ENCODE measurements at regions not wholly inside any gene's neighbourhood (a gene's known extent, or its start where the extent isn't known, plus 50 kb on each side); places are given as distances from the start of the nearest gene placed in this dataset.
A peak's percentile ranks its signal among the peaks of the same experiment; 100 is the strongest.

DNA sequence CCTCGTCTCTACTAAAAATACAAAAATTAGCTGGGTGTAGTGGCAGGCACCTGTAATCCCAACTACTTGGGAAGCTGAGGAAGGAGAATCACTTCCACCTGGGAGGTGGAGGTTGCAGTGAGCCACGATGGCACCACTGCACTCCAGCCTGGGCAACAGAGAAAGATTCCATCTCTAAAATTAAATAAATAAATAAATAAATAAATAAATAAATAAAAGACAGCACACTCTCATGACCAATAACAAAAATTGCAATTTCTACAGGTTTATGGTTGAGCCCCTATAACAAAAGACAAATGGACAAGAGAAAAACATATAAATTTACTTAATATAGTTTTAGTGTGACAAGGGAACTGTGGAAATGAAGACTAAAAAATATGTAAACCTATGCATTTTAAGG, 384.1 kb downstream of the CDH19 start:
- Histone ChIP-seq H3K27me3 (ENCODE audit: insufficient read depth, low read length) (no peaks in the 10 kb centered on the region), H3K9me3 (ENCODE audit: low read depth, low read length) (peaks cover 5% of the 10 kb centered on the region), H3K4me1 (ENCODE audit: insufficient read depth, low read length) (no peaks in the 10 kb centered on the region), H3K4me3 (ENCODE audit: low read length) (no peak overlapping the region)

DNA sequence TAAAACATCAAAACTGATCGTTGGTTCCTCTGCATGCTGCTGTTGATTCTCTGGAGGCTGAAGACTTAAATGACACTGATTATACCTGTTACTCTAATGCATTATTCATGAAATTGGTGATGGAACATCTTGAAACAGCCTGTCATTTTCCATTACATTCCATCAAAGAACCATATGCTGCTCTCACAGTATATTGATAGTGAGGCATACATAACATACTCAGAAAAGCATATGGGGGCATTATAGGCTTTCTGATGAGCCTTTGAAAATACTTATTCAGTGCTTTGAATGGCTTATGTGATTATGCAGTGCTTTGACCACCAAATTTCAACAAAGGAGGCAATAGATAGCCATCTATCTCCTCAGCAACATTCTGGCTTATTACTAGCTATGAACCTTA, 392.1 kb downstream of the CDH19 start:
- Histone ChIP-seq H3K4me3 (ENCODE audit: low read length) (no peak overlapping the region), H3K9me3 (ENCODE audit: low read depth, low read length) (no peaks in the 10 kb centered on the region), H3K27me3 (ENCODE audit: insufficient read depth, low read length) (no peaks in the 10 kb centered on the region), H3K4me1 (ENCODE audit: insufficient read depth, low read length) (no peaks in the 10 kb centered on the region)

DNA sequence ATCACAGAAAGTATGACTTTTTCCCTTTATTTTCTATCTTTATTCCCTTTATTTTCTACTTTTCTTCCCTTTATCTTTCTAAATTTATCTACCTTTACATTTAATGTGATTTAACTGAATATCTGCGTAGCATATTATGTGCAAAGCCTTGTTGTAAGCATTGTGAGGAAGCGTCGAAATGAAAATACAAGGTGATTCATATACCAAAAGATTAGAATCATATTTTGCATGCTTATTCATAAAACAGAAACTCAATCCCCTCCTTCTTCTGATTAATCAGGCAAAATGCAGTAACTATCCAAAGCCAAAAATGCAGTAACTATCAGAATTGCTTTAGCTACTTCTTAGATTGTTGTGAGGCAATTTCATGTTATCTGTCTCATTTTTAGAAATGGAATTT, 393.0 kb downstream of the CDH19 start:
- no peaks in the 10 kb centered on the region for H3K27me3 ChIP-seq (ENCODE audit: insufficient read depth, low read length)
- no peaks in the 10 kb centered on the region for H3K4me1 ChIP-seq (ENCODE audit: insufficient read depth, low read length)
- H3K4me3 ChIP-seq (ENCODE audit: low read length): no peak overlapping the region
- H3K9me3 ChIP-seq (ENCODE audit: low read depth, low read length): no peaks in the 10 kb centered on the region

DNA sequence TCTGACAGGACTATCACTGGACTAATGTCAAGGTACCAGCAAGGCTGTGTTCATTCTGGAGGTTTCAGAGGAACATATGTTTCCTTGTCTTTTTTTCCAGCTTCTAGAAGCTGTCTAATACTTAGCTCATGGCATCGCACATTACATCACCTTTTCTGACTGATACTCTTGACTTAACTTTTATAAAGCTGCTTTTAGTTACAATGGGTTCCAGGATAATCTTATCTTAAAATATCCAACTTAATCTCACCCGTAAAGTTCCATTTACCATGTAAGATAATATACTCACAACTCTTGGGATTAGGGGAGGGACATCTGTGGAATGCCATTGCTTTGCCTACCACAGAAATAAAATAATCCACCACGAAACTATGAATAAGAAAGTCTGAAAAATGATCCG, 394.2 kb downstream of the CDH19 start:
- no peaks in the 10 kb centered on the region for H3K4me1 ChIP-seq (ENCODE audit: insufficient read depth, low read length)
- H3K9me3 ChIP-seq (ENCODE audit: low read depth, low read length): no peaks in the 10 kb centered on the region
- H3K4me3 ChIP-seq (ENCODE audit: low read length): no peak overlapping the region
- H3K27me3 ChIP-seq (ENCODE audit: insufficient read depth, low read length): no peaks in the 10 kb centered on the region

DNA sequence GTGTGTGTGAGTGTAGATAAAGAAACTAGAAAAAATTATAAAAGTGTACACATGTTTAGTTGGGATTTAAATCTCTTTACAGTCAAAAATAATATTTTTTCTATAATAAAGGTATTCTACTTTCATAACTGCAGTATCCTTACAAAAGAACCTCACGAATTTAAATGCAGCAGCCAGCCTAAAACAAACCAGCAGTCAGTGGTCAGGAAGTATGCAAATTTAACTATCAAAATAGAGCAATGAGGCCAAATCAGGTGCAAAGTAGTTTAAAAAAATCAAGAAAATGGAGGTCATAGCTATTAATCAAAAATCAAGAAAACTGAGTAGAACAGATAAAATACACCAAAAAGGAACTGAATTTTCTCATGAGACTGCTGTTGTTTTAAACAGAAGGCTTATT, 407.1 kb downstream of the CDH19 start:
- Histone ChIP-seq H3K4me3 (ENCODE audit: low read length) (no peak overlapping the region), H3K27me3 (ENCODE audit: insufficient read depth, low read length) (no peaks in the 10 kb centered on the region), H3K9me3 (ENCODE audit: low read depth, low read length) (no peaks in the 10 kb centered on the region), H3K4me1 (ENCODE audit: insufficient read depth, low read length) (no peaks in the 10 kb centered on the region)

DNA sequence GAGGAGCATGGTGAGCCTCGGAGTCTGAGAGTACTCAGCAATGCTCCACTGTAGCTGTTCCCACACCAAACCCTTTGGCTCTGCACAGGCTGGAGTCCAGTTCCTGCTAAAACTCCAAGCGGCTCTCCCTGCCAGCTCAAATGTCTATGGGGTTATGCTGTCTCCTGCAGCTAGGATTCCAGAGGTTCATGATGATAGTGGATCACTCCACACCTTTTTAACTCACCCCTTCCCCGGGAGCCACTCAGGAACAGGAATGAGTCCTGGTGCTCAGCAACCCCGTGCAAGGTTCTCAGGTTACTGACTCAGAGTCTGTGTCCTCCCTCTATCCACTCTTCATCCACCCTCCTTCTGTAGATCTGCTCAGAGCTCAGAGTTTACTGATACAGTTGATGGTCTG, 410.0 kb downstream of the CDH19 start:
- Histone ChIP-seq H3K27me3 (ENCODE audit: insufficient read depth, low read length) (no peaks in the 10 kb centered on the region), H3K4me1 (ENCODE audit: insufficient read depth, low read length) (no peaks in the 10 kb centered on the region), H3K9me3 (ENCODE audit: low read depth, low read length) (no peaks in the 10 kb centered on the region), H3K4me3 (ENCODE audit: low read length) (no peak overlapping the region)

DNA sequence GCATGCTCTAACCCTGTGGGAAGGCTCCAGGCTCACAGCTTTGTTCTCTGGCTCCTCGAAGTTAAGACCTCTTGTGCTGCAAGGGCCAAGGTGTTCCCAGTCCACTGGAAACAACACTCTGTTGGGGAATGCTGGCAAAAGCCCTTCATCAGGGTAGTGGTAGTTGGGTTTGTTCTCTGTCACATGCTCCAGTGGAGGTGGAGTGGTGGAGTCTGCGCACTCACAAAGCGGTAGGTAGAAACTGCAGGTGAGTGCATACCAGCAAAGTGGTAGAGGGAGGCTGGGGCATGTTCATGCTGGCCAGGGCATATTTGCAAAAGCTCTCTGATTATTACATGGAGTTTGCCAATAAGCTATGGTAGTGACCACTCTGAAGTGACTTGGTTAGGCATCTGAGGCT, 410.5 kb downstream of the CDH19 start:
- Histone ChIP-seq H3K27me3 (ENCODE audit: insufficient read depth, low read length) (no peaks in the 10 kb centered on the region), H3K9me3 (ENCODE audit: low read depth, low read length) (no peaks in the 10 kb centered on the region), H3K4me3 (ENCODE audit: low read length) (no peak overlapping the region), H3K4me1 (ENCODE audit: insufficient read depth, low read length) (no peaks in the 10 kb centered on the region)

DNA sequence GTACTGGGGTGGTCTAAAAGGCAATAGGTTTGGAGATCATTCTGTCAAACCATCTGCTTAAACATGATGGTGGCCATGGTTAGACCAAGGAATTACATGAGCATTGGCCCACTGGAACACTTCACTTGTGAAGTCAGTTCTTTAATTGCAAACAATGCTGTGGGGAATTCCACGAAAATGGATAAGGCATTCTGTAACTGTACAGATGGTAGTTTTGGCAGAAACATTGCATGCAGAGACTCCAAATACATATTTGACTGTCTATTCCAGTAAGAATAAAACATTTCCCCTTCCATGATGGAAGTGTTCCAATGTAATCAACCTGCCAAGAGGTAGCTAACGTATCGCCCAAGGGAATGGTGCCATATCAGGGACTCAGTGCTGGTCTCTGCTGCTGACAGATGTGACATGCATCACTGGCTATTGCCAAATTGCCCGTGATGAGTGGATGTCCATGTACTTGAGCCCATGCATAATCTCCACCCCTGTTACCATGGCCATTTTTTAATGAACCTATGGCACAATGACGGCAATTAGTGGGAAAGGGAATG, 417.9 kb downstream of the CDH7 start:
- H3K9me3 ChIP-seq (ENCODE audit: low read depth, low read length): no peaks in the 10 kb centered on the region
- no peak overlapping the region for H3K4me3 ChIP-seq (ENCODE audit: low read length)
- H3K4me1 ChIP-seq (ENCODE audit: insufficient read depth, low read length): no peaks in the 10 kb centered on the region
- no peaks in the 10 kb centered on the region for H3K27me3 ChIP-seq (ENCODE audit: insufficient read depth, low read length)

DNA sequence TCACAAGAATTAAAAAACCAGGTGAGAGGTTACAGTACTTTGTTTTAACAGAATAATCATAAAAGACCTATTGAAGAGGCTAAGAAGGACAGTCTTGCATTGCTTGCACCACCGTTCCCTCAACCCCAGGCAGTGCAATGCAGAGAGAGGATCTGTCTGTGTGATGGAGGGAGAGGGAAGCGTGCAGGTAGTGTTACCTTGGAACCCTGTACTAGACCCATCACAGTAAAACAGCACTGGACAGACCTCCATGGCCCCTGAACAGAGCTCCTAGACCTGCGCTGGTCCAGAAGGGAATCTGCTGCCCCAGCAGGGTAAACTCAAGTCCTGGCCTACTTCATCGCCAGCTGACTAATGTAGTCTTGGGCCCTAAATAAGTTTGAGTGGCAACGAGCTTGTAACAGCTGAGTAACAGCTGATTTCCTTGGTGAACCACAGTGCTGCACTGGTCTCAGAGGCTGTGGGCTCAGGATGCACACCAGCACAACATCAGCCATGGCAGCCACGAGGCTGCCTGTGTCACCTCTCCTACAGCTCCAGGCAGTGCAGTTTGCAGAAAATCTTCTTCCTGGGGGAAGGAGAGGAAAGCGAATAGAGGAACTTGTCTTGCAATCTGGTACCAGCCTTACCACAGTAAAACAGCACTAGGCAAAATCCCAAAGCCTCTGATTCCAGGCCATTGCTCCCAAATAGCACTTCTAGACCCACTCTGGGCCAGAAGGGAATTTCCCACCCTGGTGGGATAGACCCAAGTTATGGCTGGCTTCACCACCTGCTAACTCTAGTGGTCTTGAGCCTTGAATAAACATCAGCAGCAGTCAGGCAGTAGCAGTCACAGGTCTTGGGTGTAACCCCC, 417.2 kb downstream of the CDH7 start:
- Histone ChIP-seq H3K4me1 (ENCODE audit: insufficient read depth, low read length) (no peaks in the 10 kb centered on the region), H3K27me3 (ENCODE audit: insufficient read depth, low read length) (no peaks in the 10 kb centered on the region), H3K9me3 (ENCODE audit: low read depth, low read length) (no peaks in the 10 kb centered on the region), H3K4me3 (ENCODE audit: low read length) (no peak overlapping the region)

DNA sequence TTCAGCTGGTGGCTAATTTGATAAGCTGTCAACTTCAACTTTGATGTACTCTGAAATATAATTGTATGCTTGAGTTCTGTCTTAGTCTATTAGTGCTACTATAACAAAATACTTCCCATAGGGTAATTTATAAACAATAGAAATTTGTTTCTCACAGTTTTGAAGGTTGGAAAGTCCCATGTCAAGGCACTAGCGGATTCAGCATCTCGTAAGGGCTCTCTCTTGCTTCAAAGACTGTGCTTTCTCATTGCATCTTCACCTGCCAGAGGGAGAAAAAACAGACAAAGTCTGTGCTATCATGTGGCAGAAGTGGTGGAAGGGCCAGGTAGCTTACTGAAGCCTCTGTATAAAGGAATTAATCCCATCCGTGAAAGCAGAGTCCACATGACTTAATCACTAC, 409.2 kb downstream of the CDH7 start:
- Histone ChIP-seq H3K9me3 (ENCODE audit: low read depth, low read length) (no peaks in the 10 kb centered on the region), H3K27me3 (ENCODE audit: insufficient read depth, low read length) (no peaks in the 10 kb centered on the region), H3K4me3 (ENCODE audit: low read length) (no peak overlapping the region), H3K4me1 (ENCODE audit: insufficient read depth, low read length) (no peaks in the 10 kb centered on the region)

DNA sequence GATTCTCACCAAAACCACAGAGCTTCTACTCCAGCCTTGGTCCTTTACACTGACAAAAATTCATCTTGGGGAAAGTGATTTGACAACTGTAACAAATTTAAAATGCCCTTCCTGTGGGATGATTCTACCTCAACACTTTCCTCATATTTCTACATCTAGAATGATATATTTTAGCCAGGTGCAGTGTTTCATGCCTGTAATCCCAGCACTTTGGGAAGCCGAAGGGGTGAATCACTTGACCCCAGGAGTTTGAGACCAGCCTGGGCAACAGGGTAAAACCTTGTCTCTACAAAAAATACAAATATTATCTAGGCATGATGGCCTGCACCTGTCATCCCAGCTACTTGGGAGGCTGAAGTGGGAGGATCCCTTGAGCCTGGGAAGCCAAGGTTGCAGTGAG, 408.6 kb downstream of the CDH7 start:
- Histone ChIP-seq H3K4me3 (ENCODE audit: low read length) (no peak overlapping the region), H3K9me3 (ENCODE audit: low read depth, low read length) (no peaks in the 10 kb centered on the region), H3K27me3 (ENCODE audit: insufficient read depth, low read length) (no peaks in the 10 kb centered on the region)

DNA sequence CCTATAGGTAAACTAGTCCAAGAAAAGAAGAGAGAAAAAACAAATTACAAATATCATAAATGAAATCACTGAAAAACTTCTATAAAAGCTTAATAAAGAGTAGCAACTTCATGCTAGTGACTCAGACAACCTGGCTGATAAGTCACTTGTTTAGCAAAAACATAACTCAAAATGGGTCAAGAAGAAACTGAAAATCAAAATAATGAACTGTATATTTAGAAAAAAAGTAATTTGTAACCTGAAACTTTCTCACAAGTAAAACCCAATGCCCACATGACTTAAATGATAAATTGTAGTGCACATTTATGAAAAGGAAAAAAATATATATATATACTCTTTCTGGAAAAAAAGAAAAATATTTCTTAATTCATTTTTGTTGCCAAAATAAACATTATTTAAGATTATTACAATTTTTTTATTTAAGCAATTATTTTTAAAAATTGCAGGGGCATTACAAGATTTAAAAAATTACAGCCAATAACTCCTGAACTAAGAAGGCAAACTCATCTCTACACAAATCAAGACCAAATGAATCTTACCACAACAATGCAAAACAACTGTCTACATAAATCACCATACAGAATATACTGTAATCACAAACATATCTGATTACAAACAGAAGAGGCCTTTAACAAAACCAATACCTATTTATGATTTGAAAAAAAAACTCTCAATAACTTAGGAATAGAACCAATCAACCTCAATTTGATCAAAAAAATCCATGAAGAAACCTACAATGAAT, 406.3 kb downstream of the CDH7 start:
- Histone ChIP-seq H3K4me1 (ENCODE audit: insufficient read depth, low read length) (no peaks in the 10 kb centered on the region), H3K9me3 (ENCODE audit: low read depth, low read length) (no peaks in the 10 kb centered on the region), H3K4me3 (ENCODE audit: low read length) (no peak overlapping the region), H3K27me3 (ENCODE audit: insufficient read depth, low read length) (no peaks in the 10 kb centered on the region)

More for the DNA sequence above, 408.6 kb downstream of the CDH7 start:
- H3K4me1 ChIP-seq (ENCODE audit: insufficient read depth, low read length): no peaks in the 10 kb centered on the region

DNA sequence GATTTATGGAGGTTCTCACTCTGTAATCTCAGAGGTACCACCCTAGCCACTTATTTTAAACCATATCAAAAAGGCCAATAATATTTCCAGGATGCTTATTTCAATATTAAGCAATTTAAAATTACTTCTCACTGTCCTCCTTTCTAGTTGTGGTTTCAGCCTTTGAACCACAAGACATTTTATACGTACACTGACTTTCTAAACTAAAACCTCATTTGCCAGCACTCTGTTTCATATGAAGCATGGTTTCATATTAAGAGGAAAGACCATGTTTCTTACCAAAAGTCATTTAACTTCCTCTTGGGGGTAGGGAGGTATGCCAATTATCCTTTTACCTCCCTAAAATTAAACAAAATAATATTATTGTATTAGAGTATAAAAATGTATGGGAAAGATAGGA, 399.8 kb downstream of the CDH7 start:
- Histone ChIP-seq H3K9me3 (ENCODE audit: low read depth, low read length) (peaks cover 6% of the 10 kb centered on the region), H3K27me3 (ENCODE audit: insufficient read depth, low read length) (no peaks in the 10 kb centered on the region)

DNA sequence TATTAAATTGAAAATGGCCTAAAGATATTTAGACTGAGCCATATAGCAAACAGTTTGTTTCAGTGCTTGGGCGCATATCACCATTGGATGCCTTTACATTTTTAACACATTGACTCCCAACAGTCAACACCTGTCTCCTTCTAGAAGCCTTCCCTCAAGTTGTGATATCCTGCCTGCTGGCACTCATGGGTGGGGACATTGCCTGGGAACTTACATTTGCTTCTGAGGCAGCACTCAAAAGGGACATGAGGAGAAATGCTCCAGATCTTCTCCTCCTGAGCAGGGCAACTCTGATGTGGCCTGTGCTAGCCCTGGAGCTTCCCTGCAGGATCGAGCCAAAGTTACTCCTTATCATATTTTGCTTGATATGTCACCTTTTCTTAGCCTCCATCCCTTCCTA, 392.2 kb downstream of the CDH7 start:
- Histone ChIP-seq H3K9me3 (ENCODE audit: low read depth, low read length) (no peaks in the 10 kb centered on the region), H3K27me3 (ENCODE audit: insufficient read depth, low read length) (no peaks in the 10 kb centered on the region), H3K4me3 (ENCODE audit: low read length) (peak overlapping the region; percentile 1), H3K4me1 (ENCODE audit: insufficient read depth, low read length) (no peaks in the 10 kb centered on the region)

More for the DNA sequence above, 399.8 kb downstream of the CDH7 start:
- Histone ChIP-seq H3K4me3 (ENCODE audit: low read length) (no peak overlapping the region), H3K4me1 (ENCODE audit: insufficient read depth, low read length) (no peaks in the 10 kb centered on the region)

DNA sequence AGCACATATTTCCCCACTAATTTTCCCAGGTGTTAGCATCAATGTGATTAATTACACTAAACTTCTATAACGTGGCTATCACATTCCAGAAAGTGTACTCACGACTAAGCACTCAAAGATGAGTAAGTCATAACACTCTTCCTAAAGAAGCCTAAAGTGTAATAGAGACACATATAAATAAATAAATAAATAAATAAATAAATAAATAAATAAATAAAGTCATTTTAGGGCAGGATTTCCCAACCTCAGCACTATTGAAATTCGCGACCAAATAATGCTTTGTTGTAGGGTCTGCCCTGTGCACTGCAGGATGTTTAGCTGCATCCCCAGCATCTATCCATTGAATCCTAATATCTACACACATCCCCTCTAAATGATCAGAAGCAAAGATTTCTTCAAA, 390.9 kb downstream of the CDH7 start:
- no peaks in the 10 kb centered on the region for H3K4me1 ChIP-seq (ENCODE audit: insufficient read depth, low read length)
- no peaks in the 10 kb centered on the region for H3K27me3 ChIP-seq (ENCODE audit: insufficient read depth, low read length)
- H3K9me3 ChIP-seq (ENCODE audit: low read depth, low read length): no peaks in the 10 kb centered on the region
- no peak overlapping the region for H3K4me3 ChIP-seq (ENCODE audit: low read length)
